Progenitor cell of endocrine pancreas (in vitro differentiated cells): ENCODE measurements at regions not wholly inside any gene's neighbourhood (a gene's known extent, or its start where the extent isn't known, plus 50 kb on each side); places are given as distances from the start of the nearest gene placed in this dataset.

Source experiments
- DNase-seq: peaks from one replicate; pipeline ENCODE4 v3.0.0; 2021; ENCODE audit warnings: low spot score; ENCODE audit not compliant: unreplicated experiment
- H3K27ac Mint-ChIP-seq: 2 replicates; pipeline ENCODE4 v1.8.0; 2021; ENCODE audit warnings: mild to moderate bottlenecking, moderate library complexity, mixed read lengths
- H3K27me3 Mint-ChIP-seq: 2 replicates; pipeline ENCODE4 v1.8.0; 2021; ENCODE audit warnings: mixed read lengths
- H3K36me3 Mint-ChIP-seq: 2 replicates; pipeline ENCODE4 v1.8.0; 2022; ENCODE audit warnings: mixed read lengths; ENCODE audit not compliant: insufficient read depth
- H3K4me1 Mint-ChIP-seq: 2 replicates; pipeline ENCODE4 v1.8.0; 2021; ENCODE audit warnings: low read depth, mixed read lengths
- H3K4me3 Mint-ChIP-seq: 2 replicates; pipeline ENCODE4 v1.8.0; 2021; ENCODE audit warnings: low read depth, mild to moderate bottlenecking, moderate library complexity, mixed read lengths
- H3K9me3 Mint-ChIP-seq: 2 replicates; pipeline ENCODE4 v1.8.0; 2021; ENCODE audit warnings: low read depth, mixed read lengths
- TF ChIP-seq, protein P1 (sequence below): fragments of 200-600 bp; sonication (generic); IDR thresholded peaks from one replicate; pipeline ENCODE4 v1.5.0; 2021; ENCODE audit warnings: antibody characterized with exemption, mild to moderate bottlenecking; ENCODE audit not compliant: unreplicated experiment

DNA sequence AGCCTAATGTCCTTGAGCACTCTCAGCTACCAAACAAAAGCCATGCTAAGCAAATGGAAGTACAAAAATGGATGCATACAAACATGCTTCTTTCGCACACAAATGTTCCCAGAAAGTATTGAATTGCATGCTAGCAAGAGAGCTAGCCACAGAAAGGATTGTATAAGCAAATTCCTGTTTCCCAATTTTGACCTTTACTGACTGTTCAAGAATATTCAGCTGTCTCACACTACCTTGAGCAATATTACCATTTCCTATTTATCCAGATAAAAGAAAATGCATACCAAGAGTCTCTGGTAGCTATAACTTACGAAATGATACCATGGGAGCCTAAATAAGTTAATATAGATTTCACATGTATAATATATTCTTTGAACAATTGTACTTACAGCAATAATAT is 264.6 kb downstream of the TMEM167A start:
- peaks cover 2% of the 10 kb centered on the region for H3K9me3 Mint-ChIP-seq
- TF ChIP-seq, protein P1, sequence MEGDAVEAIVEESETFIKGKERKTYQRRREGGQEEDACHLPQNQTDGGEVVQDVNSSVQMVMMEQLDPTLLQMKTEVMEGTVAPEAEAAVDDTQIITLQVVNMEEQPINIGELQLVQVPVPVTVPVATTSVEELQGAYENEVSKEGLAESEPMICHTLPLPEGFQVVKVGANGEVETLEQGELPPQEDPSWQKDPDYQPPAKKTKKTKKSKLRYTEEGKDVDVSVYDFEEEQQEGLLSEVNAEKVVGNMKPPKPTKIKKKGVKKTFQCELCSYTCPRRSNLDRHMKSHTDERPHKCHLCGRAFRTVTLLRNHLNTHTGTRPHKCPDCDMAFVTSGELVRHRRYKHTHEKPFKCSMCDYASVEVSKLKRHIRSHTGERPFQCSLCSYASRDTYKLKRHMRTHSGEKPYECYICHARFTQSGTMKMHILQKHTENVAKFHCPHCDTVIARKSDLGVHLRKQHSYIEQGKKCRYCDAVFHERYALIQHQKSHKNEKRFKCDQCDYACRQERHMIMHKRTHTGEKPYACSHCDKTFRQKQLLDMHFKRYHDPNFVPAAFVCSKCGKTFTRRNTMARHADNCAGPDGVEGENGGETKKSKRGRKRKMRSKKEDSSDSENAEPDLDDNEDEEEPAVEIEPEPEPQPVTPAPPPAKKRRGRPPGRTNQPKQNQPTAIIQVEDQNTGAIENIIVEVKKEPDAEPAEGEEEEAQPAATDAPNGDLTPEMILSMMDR, result no peak
- no peak overlapping the region for H3K27ac Mint-ChIP-seq
- H3K36me3 Mint-ChIP-seq, result no peaks in the 10 kb centered on the region
- no peak overlapping the region for H3K4me3 Mint-ChIP-seq
- peaks cover 1% of the 10 kb centered on the region for H3K4me1 Mint-ChIP-seq
- no peaks in the 10 kb centered on the region for H3K27me3 Mint-ChIP-seq
- DNase-seq, result no peak

DNA sequence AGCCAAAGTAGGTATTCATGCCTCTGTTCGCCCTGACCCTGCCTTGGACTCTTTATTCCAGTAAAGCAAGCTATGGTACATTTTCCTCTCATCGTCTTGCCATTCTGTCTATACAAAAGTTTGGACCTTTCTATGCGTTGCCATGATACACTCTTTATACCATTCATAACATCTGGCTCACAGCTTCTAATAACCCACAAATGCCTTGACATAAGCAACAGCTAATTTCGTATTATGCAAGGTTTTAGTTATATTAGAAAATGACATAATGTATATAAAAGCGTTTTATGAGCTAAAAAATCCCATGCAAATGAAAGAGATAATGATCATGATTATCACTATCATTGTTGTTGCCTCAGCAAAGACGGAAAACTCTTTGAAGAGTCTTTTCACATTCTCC is 265.7 kb downstream of the TMEM167A start:
- Mint-ChIP-seq H3K9me3 (peaks cover 2% of the 10 kb centered on the region), H3K27ac (no peak overlapping the region), H3K27me3 (no peaks in the 10 kb centered on the region), H3K36me3 (no peaks in the 10 kb centered on the region), H3K4me3 (no peak overlapping the region), H3K4me1 (peaks cover 1% of the 10 kb centered on the region)
- TF ChIP-seq, protein P1, result no peak
- DNase-seq, result no peak

DNA sequence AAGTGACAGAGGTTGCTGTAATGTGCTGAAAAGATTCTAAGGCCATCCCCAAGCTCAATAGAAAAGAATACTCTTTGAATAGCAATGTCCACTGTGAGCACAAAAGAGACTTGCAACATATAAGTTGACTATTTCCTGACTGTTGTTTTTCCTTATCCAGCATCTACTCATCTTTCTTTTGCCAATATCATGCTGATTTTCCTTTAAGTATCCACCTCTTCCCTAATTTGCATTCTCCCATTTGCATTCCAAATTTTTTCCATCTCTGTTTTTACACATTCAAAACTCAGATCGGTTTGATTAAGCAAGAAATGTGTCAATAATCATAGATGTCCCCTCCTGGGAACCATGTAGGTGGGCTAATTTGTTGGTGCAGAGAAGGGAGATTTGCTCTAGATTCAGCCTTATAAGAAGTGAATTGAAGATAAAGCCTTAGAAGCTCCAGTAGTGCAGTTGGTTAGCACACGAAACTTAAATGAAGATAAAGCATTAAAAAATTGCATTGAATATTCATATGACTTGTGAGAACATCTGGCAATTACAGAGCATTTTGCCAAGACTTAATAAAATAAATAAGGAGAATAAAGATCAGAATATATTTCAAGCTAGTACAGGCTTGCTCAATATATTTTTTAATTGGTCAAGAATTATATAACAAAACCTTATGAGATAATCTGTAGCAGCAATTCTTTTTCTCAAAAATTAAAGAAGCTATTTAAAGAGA is 267.6 kb downstream of the TMEM167A start:
- no peak for DNase-seq
- H3K36me3 Mint-ChIP-seq, result no peaks in the 10 kb centered on the region

DNA sequence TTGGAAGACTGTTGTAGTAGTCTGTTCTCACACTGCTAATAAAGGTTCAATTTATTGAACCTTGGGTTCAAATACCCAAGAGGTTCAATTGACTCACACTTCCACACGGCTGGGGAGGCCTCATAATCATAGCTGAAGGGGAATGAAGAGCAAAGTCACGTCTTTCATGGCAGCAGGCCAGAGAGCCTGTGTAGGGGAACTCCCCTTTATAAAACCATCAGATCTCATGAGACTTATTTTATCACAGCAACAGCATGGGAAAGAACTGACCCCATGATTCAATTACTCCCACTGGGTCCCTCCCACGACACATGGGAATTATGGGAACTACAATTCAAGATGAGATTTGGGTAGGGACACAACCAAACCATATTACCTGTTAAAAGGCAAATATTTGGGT is 268.2 kb downstream of the TMEM167A start:
- Mint-ChIP-seq H3K4me3 (no peak overlapping the region), H3K9me3 (peaks cover 2% of the 10 kb centered on the region), H3K36me3 (no peaks in the 10 kb centered on the region), H3K4me1 (peaks cover 1% of the 10 kb centered on the region), H3K27ac (no peak overlapping the region), H3K27me3 (no peaks in the 10 kb centered on the region)
- DNase-seq, result no peak
- TF ChIP-seq, protein P1, result no peak

More for the DNA sequence above, 267.6 kb downstream of the TMEM167A start:
- H3K27me3 Mint-ChIP-seq, result no peaks in the 10 kb centered on the region
- TF ChIP-seq, protein P1, result no peak
- H3K9me3 Mint-ChIP-seq, result peaks cover 2% of the 10 kb centered on the region
- H3K27ac Mint-ChIP-seq, result no peak overlapping the region
- H3K4me3 Mint-ChIP-seq, result no peak overlapping the region
- H3K4me1 Mint-ChIP-seq, result peaks cover 1% of the 10 kb centered on the region

DNA sequence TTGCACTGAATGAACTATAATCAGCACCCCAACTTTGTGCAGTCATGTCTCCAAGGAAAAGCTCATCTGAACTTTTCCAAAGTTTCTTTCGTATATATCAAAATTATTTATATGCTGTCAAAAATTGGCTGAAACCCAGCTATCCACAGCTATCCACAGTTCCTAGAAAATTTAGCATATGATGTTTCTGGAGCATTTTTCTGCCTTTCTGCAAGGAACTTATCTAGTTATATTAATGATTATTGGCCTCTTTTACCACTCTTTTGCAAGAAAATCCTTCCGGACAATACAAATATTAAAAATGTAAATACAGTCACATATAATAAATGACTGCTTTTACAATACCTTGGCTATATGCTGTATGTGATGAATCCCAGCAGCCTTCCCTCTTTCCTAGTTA is 270.2 kb downstream of the TMEM167A start:
- H3K9me3 Mint-ChIP-seq, result peaks cover 2% of the 10 kb centered on the region
- H3K36me3 Mint-ChIP-seq, result no peaks in the 10 kb centered on the region
- H3K27me3 Mint-ChIP-seq, result no peaks in the 10 kb centered on the region
- DNase-seq, result no peak
- TF ChIP-seq, protein P1, result no peak
- no peak overlapping the region for H3K4me3 Mint-ChIP-seq
- H3K27ac Mint-ChIP-seq, result no peak overlapping the region
- no peaks in the 10 kb centered on the region for H3K4me1 Mint-ChIP-seq
